GM11168 (cell line): ENCODE measurements at regions not wholly inside any gene's neighbourhood (a gene's known extent, or its start where the extent isn't known, plus 50 kb on each side); places are given as distances from the start of the nearest gene placed in this dataset.
"Not testable (repeated sequence)": the region's sequence is repeated elsewhere in the genome, so short reads cannot be mapped to it uniquely, and the experiment has no call there.

Experiments used
- in situ Hi-C: fragments of 300-500 bp; cut with MboI; formaldehyde crosslinking; loops from one replicate; pipeline ENCODE4 v1.12.0; 2022; ENCODE audit warnings: low sequenced_read_pairs; ENCODE audit not compliant: unreplicated experiment

DNA sequence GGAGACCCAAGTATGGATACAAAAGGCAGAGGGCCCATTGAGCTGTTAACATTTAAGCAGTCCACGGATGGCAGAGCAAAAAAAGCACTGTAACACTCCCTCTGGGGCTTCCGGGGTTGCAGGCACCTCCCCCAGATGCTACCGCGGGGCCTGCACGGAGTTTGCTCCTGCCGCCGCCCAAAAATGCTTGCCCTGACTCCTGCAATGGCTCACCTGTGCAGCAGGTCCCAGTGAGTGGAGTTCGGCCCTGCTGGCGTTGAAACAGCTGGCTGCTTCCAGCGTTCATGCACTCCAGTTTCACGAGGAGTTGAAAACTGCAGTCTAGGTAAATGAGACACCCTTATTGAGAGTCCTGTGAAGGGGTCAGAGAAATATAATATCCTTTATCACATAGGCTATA is 832.8 kb downstream of the NCAM2 start:
- in situ Hi-C loops, result no loop called here

DNA sequence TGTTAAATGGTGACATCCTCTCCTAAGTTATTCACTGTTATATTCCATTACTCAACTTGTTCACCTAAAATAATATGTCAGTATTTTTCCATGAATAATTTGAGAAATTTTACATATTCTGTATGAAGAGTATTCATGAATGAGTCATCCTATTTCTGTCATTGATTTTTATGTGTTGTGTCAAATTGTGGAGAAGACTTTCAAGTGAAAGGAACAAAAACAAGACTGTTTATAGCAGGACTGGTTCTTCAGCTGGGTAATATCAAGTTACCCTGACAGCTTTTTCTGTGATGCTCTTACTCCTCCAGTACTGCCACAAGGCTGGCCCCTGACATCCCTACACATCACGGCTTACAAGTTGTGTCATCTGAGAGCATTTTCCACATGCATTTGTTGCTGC is 847.7 kb downstream of the NCAM2 start:
- in situ Hi-C loops, result no loop called here

DNA sequence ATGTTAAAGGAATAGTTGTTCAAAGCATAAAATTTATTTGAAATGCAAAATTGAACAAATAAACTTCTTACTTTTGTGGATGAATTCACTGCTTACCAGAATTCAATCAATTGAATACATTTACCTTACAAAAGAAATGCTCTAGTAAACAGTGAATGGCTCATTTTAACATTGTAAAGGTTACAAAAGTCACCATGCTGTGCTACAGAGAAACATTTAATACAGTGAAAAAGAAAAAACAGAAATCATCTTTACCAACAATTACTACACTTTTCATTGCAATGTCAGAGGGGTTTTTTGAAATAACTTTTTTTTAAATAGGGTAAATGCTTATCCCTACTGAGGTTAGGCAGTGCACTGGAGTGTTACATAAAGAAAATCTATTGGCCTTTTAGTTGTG is 853.0 kb downstream of the NCAM2 start:
- in situ Hi-C loops, result no loop called here

DNA sequence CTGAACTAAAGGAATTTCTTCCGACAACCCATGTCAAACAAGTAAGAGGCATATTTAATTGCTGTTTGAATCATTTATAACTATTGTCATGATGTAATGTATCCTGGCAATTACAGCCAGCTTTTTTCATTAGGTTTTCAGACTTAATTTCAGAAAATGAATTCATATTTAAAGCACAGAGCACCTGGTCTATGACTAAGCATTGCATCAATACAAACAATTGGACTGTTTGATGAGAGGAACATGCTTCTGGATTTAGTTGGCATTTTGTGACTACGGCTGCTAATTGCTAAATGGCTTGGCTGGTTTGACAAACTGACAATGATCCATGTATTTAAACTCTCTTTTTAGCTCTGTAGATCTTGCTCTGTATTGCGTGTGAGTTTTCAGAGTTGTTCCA is 853.4 kb downstream of the NCAM2 start:
- in situ Hi-C loops, result no loop called here

DNA sequence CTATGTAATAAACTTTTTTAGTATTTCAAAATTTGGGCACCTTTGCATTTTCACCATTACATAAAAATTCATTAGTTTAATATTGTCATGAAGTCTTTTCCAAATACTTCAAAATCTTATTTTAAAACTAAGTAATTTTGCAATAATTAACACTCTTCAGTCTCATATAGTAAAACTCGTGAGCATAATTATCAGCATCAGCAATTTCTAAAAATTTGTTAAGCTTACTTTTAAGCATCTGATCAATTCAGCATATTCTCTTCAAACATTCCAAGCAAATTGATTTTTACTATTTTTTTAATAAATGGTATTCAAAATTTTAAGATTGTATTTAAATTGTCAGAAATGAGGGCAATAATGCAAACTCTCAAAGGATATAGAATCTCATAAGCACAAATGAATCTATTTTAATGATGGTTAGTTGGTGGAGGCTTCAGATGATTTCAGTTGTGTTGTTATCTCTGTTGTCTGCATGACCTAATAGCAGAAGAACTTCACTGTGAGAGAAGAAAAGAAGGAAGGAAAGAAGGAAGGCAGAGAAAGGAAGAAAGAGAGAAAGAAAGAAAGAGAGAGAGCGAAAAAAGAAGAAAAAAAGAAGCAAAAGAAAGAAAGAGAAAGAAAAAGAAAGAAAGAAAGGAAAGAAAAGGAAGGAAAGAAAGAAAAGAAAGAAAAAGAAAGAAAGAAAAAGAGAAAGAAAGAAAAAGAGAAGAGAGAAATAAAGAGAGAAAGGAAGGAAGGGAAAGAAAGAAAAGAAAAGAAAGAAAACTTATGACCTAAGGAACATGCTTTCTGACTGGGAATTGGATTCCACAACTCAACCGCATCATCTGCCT is 860.5 kb downstream of the NCAM2 start:
- in situ Hi-C loops, result no loop called here

DNA sequence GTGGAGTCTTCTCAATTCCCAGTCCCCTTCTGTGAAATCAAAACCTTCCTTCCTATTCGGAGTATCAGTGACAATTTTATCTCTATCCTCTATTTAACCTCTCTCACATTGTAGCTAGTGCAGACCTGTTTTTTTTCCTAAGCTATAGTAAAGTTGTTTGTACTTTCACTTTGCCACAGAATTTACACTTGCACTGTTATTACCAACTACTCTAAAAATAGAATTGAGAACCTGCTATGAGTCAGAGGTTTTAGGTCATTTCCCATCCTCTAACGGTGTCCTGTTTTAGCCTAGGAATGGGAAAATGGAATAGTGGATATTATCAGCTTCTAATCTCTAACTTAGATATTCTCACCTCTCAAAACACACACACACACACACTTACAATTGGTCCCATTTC is 862.7 kb downstream of the NCAM2 start:
- in situ Hi-C loops, result no loop called here

DNA sequence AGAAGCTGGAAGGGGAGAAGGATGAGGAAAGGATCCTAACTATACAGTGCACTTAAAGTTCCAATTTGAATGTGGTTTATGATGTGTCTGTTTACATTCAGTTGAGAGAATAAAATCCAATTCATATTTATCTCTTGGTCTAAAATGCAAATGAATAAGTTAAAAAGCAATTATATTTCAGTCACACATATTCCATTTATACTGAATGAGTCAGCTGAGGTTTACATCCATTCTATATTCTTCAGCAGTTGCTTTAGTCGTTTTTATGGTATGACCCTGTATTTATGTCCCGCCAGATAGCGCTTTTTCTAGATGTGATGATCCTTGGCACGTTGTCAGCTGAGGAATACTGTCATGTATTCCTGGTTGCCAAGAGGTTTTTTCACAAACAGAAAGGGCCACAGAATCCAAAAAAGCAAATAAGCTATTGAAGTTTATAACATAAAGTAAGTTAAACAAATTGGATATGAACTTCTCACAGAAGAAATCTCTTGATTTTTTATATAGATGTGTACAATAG is 866.2 kb downstream of the NCAM2 start:
- in situ Hi-C loops, result no loop called here

DNA sequence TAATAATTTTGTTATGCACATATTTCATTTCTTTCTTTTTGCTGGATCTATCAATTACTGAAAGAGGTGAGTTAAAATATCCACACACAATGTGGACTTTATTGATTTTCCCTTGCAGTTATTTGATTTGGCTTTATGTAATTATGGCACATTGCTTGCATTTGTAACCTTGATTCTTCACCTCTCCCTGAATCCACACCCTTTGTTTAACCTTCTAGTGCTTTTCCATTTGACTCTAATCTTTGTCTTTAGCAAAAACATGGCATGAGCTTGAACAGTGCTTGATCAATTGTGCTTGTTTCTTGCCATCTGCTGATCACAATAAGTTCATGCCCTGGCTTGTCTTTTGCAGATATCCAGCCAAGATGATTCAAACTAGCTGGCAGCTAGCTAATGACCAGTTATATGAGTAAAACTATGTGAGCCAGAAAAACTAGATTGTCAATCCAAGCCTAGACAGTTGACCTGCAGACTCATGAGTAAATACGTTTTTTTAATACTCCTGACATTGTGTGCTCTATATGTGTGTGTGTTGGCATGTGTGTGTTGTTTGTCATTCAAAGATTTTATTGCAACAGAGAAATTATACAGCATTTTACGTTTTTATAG is 899.2 kb downstream of the NCAM2 start:
- in situ Hi-C loops, result no loop called here

DNA sequence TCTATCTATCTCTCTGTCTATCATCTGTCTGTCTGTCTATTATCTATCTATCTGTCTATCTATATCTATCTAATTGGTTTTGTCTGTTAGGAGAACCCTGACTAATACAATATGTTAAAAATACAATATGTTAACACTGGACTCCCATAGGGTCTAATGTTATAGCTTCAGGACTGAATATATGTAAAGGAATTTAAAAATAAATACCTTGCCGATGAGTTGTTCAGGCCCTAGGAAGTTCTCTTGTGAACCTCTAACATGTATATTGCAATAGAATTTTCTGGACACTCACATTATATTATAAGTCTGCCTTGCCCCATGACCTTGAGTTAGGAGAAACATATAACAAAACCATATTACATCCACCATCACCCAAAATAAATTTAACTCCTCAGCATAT is 900.6 kb downstream of the NCAM2 start:
- in situ Hi-C loops, result no loop called here

DNA sequence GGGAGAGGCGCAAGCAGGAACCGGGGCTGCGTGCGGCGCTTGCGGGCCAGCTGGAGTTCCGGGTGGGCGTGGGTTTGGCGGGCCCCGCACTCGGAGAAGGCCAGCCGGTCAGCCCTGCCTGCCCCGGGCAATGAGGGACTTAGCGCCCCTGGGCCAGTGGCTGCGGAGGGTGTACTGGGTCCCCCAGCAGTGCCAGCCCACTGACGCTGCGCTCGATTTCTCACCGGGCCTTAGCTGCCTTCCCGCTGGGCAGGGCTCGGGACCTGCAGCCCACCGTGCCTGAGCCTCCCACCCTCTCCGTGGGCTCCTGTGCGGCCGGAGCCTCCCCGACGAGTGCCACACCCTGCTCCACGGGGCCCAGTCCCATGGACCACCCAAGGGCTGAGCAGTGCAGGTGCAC is 904.2 kb downstream of the NCAM2 start:
- in situ Hi-C loops, result not testable (repeated sequence)

DNA sequence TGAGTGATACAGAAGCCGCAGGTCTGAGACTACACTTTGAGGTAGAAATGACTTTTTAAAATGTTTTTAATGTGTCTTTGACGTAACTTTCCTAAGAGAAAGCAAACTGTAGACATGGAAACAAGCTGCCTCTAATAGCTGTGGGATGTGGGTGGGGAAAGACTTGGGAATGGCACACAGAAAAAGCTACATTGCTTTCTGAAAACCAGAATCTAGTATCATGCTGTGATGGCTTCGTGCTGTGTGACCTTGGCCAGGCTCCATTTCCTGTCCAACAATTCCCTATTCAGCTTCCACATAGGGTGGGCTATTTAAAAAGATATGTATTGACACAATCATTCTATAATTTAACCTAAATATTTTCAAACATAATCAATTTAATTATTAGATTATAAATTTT is 909.1 kb downstream of the NCAM2 start:
- in situ Hi-C loops, result no loop called here

DNA sequence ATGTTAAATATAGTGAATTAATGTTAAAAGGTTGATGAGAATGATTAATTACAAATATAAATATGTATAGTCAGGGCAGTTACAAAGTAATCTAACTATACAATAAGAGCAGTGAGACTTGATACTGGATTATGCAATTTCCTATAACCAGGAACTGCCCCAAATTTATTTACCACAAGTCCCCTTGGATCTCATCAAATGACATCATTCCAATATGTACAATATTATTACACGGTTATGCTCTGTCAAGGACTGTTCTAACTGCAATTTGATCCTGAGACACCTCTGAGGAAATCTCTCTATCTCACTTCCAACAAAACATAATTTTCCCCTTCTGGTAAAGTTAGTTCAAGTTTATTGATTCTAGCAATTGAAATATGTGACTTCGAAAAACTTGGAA is 917.6 kb downstream of the NCAM2 start:
- in situ Hi-C loops, result no loop called here

DNA sequence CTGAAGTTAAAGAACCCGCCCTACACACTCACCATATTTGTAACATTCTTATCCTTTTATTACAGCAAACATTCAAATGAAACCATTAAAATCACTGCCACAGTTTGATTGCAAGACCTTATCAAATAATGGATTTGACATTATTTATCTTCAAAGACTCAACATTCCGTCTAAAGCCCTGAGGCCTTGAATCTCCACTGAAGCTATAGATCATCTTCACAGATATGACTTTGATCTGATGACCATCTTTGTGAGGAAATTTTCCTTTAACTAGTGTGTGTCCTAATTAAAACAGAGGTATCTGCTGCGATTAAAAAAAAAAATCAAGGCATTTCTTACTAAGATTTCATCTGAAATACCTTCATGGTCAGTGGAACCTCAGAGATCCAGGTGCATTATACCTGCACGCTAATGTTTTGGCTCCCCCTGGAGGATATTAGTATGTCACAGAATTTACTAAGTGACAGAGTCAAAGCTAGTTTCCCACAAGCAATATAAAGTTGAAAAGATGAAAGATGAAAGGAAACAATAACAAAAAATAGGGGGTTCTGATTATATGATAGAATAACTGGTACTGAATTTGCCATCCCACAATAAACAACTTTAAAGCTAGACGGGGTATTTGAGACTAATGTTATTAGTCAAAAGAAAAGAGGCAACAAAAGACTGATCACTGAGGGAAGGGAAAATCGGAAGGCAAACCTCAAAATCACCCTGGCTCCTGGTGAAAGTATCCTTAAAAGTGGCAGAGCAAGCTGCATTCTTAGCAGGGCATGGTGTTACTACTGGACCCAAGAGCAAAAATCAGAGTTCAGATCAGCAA is 923.4 kb downstream of the NCAM2 start:
- in situ Hi-C loops, result no loop called here

DNA sequence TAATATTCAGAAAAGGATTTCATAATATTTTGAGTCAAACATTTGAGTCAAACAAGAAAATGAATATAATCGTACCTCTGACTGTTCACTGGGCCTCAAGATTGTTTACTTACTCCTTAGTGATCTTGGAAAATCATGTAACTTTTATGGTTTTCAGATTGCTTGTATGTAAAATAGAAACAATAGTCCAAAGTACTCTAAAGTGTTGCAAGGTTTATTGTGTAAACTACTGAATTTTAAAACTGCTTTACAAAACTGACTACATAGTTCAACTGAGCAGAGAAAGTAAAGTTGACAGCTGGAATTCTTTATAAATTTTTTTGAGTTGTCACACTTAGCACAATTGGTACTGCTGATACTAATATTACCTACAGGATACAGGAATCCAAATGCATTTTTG is 931.0 kb downstream of the NCAM2 start:
- in situ Hi-C loops, result no loop called here

DNA sequence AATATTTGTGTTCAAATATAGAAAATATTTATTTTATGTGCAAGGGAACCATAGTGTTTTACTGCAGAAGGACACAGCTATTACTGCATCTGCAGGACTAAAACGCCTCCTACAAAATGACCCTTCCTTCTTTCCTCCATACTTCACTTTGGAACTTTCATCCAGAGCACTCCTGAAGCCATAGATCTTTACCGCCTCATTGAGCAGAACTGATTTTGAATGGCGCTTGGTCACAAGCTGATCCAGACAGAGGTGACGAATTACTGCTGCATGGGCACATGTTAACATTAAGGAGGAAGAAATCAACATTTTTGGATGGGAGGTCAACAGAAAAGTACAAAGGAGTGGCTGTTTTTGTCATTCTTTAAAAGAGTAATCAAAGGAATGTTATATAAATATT is 931.6 kb downstream of the NCAM2 start:
- in situ Hi-C loops, result no loop called here

DNA sequence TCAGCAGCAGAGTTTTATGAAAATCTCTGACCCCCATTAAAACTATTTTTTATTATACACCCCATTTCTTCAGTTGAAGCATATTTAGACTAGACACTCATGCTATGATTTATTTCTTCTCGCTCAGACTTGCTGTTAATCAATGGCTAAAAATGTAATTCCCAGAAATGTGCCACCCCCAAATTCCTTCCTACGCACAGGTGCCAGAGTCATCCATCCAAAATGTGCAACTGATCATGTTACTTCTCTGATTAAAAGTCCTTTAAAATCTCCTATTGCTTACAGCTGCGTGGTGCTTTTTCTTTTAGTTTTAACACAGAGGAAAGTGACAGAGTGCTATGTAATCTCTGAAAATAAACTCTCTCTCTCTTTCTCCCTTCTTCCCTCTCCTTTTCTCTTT is 954.4 kb downstream of the NCAM2 start:
- in situ Hi-C loops, result no loop called here

DNA sequence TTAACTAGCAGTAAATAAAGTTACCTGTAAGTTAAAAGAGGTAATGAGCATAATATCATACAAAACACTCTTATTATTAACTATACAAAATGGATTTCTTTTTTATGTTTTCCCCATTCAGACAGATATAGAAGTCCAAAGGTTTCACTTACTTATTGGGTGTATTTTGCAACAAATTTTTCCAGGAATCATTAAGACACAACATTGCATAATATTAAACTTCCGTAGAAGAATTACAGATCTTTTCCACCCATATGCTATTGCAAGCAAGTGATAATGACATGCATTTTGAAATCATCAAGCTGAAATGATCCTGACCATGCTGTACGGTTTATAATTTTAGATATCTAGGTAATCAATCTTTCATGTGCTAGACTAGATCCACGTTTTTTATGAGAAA is 957.0 kb downstream of the NCAM2 start:
- in situ Hi-C loops, result no loop called here

DNA sequence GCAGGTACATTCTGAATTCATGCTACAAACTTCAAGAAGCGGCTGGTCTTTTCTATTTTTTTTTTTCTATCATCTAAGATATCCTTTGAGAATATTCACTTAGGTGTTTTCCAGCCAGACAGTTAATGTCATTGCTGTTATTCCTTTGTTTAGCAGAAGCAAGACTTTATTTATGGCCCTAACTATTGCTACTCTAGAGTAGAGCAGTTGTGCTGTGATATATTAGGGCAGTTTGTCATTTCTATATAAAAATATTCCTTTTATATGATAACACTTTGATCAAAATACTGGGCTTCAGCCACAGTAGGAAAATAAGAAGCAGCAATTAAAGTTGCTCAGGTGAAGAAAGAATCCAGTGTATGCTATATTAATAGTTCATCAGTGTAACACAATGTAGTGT is 959.3 kb downstream of the NCAM2 start:
- in situ Hi-C loops, result no loop called here

DNA sequence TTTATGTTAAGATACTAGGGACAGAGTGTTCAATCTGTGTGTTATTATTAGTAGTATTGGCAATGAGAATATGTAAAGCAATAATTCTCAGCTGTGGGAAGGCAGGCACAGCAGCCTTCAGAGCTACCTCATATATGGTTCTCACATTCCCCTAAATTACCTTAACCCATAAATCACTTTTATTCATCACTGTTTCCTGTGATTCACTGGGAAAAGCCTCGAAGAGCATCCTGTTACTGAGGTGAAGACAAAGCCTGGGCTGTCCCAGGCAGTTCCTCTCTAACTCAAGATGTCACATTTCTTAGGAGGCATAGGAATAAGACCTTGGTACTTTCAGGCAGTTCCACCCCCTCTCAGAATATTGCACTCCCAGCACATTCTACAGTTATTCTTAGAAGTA is 965.7 kb downstream of the NCAM2 start:
- in situ Hi-C loops, result no loop called here

DNA sequence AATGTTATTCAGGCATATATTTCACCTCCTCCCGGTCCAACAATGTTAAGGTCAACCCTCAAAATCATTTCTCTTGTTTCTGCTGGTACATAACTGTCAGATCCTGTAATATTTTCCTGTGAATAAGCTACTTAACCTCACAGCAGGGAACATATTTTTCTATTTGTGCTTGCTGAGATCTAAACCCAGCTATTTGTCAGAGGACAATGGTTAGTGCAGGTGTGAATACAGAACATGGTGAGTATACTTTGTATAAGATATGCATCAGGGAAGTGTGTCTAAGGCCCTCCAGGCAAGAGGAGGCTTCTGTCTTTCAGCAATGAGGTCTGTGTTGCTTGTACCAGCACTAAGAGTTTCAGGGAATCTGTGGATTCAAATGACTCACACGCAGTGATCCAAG is 970.6 kb downstream of the NCAM2 start:
- in situ Hi-C loops, result no loop called here

DNA sequence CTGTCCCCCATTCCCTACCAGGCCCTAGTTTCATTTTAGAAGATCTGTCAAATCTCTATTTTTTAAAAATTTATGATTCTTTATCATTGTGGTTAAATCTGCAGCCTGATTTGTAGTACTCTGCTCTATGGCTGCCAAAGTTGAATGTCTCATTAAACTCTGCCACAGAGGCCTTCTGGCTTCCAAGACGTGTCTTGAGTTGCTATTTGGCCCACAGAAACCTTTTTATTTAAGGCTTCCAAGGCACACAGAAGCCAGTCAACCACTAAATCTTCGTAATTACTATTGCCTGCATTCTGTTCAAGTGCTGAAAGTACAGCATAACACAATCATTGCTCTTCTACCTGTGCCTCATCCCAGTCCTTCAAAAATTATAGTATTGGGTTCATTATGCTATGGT is 971.0 kb downstream of the NCAM2 start:
- in situ Hi-C loops, result no loop called here
